ENCODE measurements at regions not wholly inside any gene's neighbourhood (a gene's known extent, or its start where the extent isn't known, plus 50 kb on each side); places are given as distances from the start of the nearest gene placed in this dataset.

DNA sequence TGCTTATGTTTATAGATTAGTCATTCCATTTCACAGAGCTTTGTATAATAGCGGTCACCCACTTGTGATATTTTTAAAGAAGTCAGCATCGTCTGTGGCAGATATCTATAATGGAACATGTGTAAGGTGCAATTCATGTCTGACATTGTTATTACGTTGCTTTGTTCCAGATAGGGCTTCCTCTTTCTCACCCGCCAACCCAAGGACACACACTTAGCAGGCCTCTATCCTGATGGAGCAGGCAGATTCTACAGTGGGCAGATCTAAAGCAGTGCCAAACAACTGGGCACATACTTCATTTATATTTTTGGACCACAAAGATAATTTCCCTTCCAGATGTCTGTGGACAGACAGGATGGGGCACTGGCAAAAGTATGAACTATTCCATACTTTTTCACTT, 573.1 kb downstream of the TDRD15 start:
- Histone ChIP-seq H3K9me2 (replicated peaks; ENCODE audit: insufficient read depth, low read length) (no peaks in the 10 kb centered on the region), H3K9me3 (ENCODE audit: insufficient read depth, low read length) (no peaks in the 10 kb centered on the region), H3K27ac (ENCODE audit: low read depth, low read length) (no peak overlapping the region), H3K4me2 (ENCODE audit: low read depth, low read length, poor library complexity, severe bottlenecking) (no peak overlapping the region), H3K9ac (ENCODE audit: low read length) (no peak overlapping the region), H3K79me2 (ENCODE audit: insufficient read depth, low read length) (no peaks in the 10 kb centered on the region), H2AFZ (ENCODE audit: low read depth, low read length, severe bottlenecking) (no peak overlapping the region), H3F3A (ENCODE audit: insufficient read depth) (no peaks in the 10 kb centered on the region), H3K36me3 (ENCODE audit: low read length) (no peaks in the 10 kb centered on the region), H3K27me3 (ENCODE audit: low read length) (no peaks in the 10 kb centered on the region), H3K4me3 (ENCODE audit: insufficient read depth, low read length, poor library complexity, severe bottlenecking) (no peak overlapping the region), H4K20me1 (ENCODE audit: low read depth, low read length) (no peaks in the 10 kb centered on the region)
- TF ChIP-seq, protein P1, sequence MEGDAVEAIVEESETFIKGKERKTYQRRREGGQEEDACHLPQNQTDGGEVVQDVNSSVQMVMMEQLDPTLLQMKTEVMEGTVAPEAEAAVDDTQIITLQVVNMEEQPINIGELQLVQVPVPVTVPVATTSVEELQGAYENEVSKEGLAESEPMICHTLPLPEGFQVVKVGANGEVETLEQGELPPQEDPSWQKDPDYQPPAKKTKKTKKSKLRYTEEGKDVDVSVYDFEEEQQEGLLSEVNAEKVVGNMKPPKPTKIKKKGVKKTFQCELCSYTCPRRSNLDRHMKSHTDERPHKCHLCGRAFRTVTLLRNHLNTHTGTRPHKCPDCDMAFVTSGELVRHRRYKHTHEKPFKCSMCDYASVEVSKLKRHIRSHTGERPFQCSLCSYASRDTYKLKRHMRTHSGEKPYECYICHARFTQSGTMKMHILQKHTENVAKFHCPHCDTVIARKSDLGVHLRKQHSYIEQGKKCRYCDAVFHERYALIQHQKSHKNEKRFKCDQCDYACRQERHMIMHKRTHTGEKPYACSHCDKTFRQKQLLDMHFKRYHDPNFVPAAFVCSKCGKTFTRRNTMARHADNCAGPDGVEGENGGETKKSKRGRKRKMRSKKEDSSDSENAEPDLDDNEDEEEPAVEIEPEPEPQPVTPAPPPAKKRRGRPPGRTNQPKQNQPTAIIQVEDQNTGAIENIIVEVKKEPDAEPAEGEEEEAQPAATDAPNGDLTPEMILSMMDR (IDR thresholded peaks at IDR 0.05; ENCODE audit: insufficient read depth, low read length, poor library complexity, severe bottlenecking), result no peak
- no peak for TF ChIP-seq EZH2phosphoT487 (conservative IDR thresholded peaks at IDR 0.05; ENCODE audit: low read length)

DNA sequence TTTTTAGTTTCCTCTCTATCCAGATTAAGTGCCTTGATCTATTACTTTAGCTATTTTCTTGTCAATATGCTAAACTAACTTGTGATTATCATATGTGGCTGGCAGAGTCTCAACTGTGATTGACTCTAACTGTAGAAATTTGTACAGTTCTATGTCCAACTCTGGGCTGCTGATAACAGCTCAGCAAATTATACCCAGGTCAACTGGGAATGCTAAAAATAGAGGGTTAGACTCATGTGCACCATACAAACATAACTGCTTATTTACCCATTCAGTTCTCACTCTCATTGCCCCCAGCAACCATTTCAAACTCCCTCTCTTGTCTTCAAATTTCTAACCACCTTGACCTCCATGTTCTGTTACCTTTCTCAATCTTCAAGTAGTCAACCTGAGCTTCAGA, 576.9 kb downstream of the TDRD15 start:
- H3K27ac ChIP-seq (ENCODE audit: low read depth, low read length), result no peak overlapping the region
- no peaks in the 10 kb centered on the region for H3K36me3 ChIP-seq (ENCODE audit: low read length)
- H2AFZ ChIP-seq (ENCODE audit: low read depth, low read length, severe bottlenecking), result no peak overlapping the region
- no peak overlapping the region for H3K4me3 ChIP-seq (ENCODE audit: insufficient read depth, low read length, poor library complexity, severe bottlenecking)
- no peaks in the 10 kb centered on the region for H3K9me3 ChIP-seq (ENCODE audit: insufficient read depth, low read length)
- no peak for TF ChIP-seq EZH2phosphoT487 (conservative IDR thresholded peaks at IDR 0.05; ENCODE audit: low read length)
- TF ChIP-seq, protein P1 (IDR thresholded peaks at IDR 0.05; ENCODE audit: insufficient read depth, low read length, poor library complexity, severe bottlenecking), result no peak
- H3K9me2 ChIP-seq (replicated peaks; ENCODE audit: insufficient read depth, low read length), result no peaks in the 10 kb centered on the region
- H3K79me2 ChIP-seq (ENCODE audit: insufficient read depth, low read length), result no peaks in the 10 kb centered on the region
- H3F3A ChIP-seq (ENCODE audit: insufficient read depth), result no peaks in the 10 kb centered on the region
- no peaks in the 10 kb centered on the region for H3K27me3 ChIP-seq (ENCODE audit: low read length)
- no peaks in the 10 kb centered on the region for H4K20me1 ChIP-seq (ENCODE audit: low read depth, low read length)
- H3K9ac ChIP-seq (ENCODE audit: low read length), result no peak overlapping the region
- no peak overlapping the region for H3K4me2 ChIP-seq (ENCODE audit: low read depth, low read length, poor library complexity, severe bottlenecking)

GRCh38 chr2:21710031-21710430, 586.3 kb downstream of the TDRD15 start:
- no peaks in the 10 kb centered on the region for H3K9me3 ChIP-seq (ENCODE audit: insufficient read depth, low read length)
- no peak overlapping the region for H3K27ac ChIP-seq (ENCODE audit: low read depth, low read length)
- no peak overlapping the region for H2AFZ ChIP-seq (ENCODE audit: low read depth, low read length, severe bottlenecking)
- H3K36me3 ChIP-seq (ENCODE audit: low read length), result no peaks in the 10 kb centered on the region
- H3K9me2 ChIP-seq (replicated peaks; ENCODE audit: insufficient read depth, low read length), result no peaks in the 10 kb centered on the region
- no peaks in the 10 kb centered on the region for H3K27me3 ChIP-seq (ENCODE audit: low read length)
- H3K4me3 ChIP-seq (ENCODE audit: insufficient read depth, low read length, poor library complexity, severe bottlenecking), result no peak overlapping the region
- no peaks in the 10 kb centered on the region for H4K20me1 ChIP-seq (ENCODE audit: low read depth, low read length)
- no peak overlapping the region for H3K9ac ChIP-seq (ENCODE audit: low read length)
- TF ChIP-seq, protein P1 (IDR thresholded peaks at IDR 0.05; ENCODE audit: insufficient read depth, low read length, poor library complexity, severe bottlenecking), result no peak
- no peak for TF ChIP-seq EZH2phosphoT487 (conservative IDR thresholded peaks at IDR 0.05; ENCODE audit: low read length)
- H3F3A ChIP-seq (ENCODE audit: insufficient read depth), result no peaks in the 10 kb centered on the region
- H3K4me2 ChIP-seq (ENCODE audit: low read depth, low read length, poor library complexity, severe bottlenecking), result no peak overlapping the region
- no peaks in the 10 kb centered on the region for H3K79me2 ChIP-seq (ENCODE audit: insufficient read depth, low read length)
